HG03442 (cell line): ENCODE measurements at regions not wholly inside any gene's neighbourhood (a gene's known extent, or its start where the extent isn't known, plus 50 kb on each side); places are given as distances from the start of the nearest gene placed in this dataset.

Experiments
- ATAC-seq: cut with Tn5 transposase; IDR thresholded peaks from one replicate; pipeline ENCODE4 v1.9.1; 2021; ENCODE audit warnings: mild to moderate bottlenecking, moderate library complexity; ENCODE audit not compliant: unreplicated experiment

GRCh38 chr1:193680247-193680923, 494.0 kb upstream of the B3GALT2 start:
- ATAC-seq, result no peak

DNA sequence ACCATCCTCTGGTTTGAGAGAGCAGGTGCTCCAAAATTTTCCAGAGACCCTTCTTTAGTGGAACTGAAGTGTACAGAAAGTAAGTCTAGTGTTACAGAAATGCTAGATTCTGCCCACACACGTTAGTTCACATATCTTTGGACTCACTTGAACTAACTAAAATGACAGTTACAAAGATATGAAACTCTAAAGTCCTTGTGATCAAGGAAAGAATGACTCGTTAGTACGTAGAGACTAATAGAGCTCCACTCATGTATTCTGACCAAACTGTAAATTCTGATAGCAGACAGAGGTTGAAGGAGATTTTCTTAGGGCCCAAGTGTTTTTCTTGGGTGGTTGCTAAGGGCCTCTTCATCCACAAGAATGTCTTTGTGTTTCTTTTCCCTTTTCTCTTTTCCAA, 491.5 kb upstream of the B3GALT2 start:
- ATAC-seq, result no peak

GRCh38 chr1:193676996-193677549, 490.7 kb upstream of the B3GALT2 start:
- ATAC-seq, result no peak

DNA sequence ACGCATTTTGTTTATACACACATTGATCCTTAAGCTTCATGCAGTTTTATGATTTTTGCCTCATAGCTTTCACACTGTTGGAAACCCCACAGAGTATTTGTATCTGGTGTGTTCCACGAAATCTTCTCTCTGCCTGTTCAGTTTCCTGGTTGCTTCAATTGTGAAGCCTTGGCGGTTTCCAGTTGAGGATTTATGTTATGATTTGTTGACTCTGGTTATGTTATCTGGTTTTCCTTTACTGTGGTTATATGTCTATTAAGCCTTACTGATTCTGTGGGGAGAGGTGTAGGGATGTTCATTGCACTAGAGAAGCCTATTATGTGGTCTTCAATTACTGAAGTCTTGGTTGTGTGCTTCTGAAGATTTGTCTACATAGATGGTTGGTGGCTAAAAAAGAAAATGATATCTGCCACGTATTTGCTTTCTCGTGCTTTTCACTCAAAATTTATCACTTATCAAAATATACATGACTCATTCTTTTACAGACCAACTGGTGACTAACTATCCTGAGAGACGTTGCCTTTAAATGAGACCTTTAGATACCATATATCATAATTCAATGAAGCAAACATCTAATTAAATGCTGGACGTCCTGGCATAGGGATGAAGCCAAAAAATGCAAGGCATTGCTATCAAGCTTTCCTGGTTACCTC, 488.0 kb upstream of the B3GALT2 start:
- ATAC-seq, result no peak

GRCh38 chr1:193666485-193667083, 480.2 kb upstream of the B3GALT2 start:
- ATAC-seq, result no peak

GRCh38 chr1:193663965-193664364, 477.6 kb upstream of the B3GALT2 start:
- ATAC-seq, result no peak

DNA sequence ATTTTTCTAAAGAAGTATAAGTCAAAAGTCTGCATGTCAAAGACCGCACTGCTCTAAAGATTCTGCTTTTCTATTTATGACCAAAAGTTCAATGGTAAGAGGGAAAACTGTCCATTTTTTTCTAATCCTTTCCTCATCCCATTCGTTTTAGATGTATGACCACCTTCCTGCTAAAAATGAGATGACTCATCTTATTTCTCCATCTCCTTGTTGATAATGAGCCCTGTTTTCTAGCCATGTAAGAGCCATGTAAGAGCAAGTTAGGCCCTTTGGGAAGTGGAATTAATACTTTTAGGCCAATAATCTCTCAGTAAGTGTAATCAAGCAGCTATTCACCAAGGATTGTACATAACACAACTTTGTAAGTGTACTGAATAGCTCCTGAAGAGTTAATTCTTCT, 475.6 kb upstream of the B3GALT2 start:
- no peak for ATAC-seq

GRCh38 chr1:193661385-193661784, 475.0 kb upstream of the B3GALT2 start:
- ATAC-seq, result no peak

DNA sequence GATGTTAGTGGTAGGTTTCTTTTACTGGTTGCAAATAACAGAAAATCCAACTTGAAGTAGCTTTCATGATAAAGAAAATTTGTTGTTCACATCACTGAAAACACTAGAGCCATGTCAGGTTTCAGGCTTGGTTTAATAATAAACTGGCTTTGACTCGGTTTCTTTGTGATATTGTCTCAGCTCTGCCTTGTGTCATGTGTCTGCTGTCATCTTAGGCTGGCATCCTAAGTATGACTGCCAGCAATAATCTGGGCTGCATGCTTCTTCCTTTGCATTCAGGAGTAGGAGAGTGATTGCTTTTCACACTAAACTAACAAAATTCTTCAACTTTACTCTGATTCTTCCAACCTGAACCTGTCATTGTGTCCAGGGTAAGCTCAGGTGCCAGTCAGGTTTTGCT, 474.0 kb upstream of the B3GALT2 start:
- no peak for ATAC-seq

- ATAC-seq, result no peak
These were observed 472.3 kb upstream of the B3GALT2 start for GRCh38 chr1:193658691-193659090.

GRCh38 chr1:193658081-193658480, 471.7 kb upstream of the B3GALT2 start:
- no peak for ATAC-seq

DNA sequence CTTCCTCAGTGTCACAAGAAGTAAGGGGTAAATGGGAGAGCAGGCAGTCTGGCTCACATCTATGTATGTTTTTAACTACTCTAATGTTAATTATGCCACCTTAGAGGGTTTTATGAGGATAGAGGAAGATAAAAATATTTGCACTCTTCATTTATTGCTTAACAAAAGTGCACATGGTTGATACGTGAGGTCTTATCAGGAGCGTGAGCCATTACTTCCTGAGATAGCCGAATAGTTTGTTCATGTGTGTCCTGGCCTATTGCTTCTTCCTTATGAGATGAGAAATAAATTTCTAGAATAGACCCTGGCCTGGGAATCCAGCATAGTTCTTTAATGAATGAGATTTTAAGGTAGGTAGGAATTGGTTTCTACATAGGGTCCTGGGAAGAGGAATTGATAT, 471.1 kb upstream of the B3GALT2 start:
- no peak for ATAC-seq

GRCh38 chr1:193656841-193657240, 470.4 kb upstream of the B3GALT2 start:
- ATAC-seq, result no peak

- no peak for ATAC-seq
These were observed 468.7 kb upstream of the B3GALT2 start for GRCh38 chr1:193654951-193655735.

DNA sequence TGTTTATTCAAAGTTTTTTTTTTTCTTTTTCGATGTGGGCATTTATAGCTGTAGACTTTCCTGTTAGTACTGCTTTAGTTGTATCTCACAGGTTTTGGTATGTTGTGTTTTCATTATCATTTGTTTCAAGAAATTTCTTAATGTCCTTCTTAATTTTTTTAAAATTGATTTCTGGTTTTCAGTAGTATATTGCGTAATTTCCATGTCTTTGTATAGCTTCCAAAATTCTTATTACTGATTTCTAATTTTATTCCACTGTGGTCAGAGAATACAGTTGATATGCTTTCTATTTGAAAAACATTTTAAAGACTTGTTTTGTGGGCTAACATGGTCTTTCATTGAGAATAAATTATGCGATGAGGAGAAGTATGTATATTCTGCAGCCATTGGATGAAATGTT, 463.2 kb upstream of the B3GALT2 start:
- ATAC-seq, result no peak

DNA sequence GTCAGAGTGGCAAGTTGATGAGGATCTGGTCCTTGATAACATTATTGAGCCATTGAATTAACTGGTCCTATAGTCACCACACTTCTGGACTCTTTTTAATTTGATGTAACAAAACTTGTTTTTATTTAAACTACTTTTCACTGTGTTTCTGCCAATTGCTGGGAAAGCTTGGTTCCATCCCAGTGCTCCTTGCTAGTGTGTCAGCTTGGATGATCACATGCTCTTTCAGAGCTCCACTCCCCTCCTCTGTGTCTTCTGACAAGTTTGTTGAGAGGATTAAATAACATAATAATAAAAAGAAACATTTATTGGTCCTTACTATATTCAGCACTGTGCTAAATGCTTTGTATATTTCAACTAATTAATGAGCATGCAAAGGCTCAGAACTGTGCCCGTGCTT, 448.5 kb upstream of the B3GALT2 start:
- no peak for ATAC-seq

DNA sequence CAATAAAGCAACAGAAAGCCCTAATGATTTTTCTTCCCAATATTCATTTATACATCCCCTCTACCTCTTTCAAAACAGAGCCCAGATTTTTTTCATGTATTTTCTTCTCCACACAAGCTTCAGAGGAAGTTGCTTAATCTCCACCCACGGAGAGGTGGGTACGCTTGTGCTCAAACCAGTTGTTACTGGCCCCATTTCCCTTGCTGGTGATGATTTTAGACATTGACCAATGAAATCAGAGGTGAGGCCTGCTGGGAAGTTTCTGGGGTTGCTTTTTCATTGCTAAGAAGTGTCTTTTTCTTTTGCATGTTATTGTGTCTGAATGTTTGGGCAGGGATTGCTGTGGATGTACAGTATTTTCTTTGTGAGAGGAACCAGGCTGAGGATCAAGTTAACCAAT, 448.1 kb upstream of the B3GALT2 start:
- ATAC-seq, result no peak

DNA sequence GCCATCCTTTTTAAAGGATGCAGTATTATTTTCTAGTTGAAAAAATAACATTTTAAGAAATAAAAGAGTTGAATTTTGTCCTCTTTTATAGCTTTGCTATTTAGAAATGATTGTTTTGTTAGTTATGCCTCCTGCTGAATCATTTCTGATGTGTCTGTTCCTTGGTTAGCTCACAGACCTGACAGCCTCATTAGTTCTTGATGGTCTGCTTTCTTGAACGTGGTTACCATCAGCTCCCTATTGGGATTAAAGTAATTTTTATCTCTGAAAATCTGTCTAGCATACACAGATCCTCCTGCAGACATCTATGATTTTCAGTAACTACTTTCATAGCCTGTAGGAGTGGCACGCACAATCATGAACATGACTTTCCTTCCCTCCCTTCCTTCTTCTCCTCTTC, 447.6 kb upstream of the B3GALT2 start:
- no peak for ATAC-seq

- ATAC-seq, result no peak
These were observed 446.7 kb upstream of the B3GALT2 start for GRCh38 chr1:193633093-193633492.

DNA sequence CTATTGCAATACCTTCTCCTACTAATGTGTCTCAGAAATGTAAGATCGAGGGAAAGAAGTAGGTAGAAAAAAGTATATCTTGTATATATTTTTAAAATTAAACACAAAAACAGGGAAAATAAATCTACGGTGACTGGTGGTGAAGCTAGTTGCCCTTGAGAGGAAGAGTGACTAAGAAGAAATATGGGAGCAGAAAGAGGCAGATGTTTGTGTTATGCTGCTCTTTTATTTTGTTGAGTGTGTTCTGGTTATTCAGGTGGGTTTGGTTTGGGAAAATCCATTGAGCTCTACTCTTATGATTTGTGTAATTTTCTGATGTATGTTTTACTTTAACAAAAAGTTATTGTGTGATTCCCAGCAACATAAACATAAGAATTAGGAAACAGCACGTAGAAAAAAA, 444.9 kb upstream of the B3GALT2 start:
- ATAC-seq, result no peak

DNA sequence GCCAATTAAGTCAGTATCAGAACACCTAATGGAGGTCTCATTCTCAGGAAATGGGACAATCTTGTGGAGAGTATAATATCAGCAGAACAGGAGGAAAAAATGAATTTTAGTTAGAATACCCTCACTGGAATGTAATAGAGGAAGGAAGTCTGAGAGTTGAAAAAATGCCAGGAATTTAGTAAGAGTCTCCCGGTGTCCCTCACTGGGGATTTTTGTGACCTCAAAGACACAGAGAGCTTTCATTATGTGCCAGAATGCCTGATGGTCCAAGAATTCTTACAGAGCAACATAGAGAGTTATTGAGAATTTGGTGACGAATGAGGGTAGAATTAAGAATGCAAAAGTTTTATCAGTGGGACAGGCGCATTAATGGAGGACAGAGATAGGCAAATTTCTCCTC, 443.5 kb upstream of the B3GALT2 start:
- no peak for ATAC-seq
